Uterus (tissue), 3 donors: ENCODE measurements at regions not wholly inside any gene's neighbourhood (a gene's known extent, or its start where the extent isn't known, plus 50 kb on each side); places are given as distances from the start of the nearest gene placed in this dataset.

Experiments
- DNase-seq, 2 donors: peaks; one replicate each; pipeline ENCODE4 v3.0.0-alpha.2; 2019 to 2020
- H3K27ac ChIP-seq, 2 donors: fragments of 200-600 bp; sonication (generic); 1 replicate in 1 of 2; 2 replicates in 1 of 2; pipeline ENCODE4 v1.5.1; 2016 to 2018
- H3K27me3 ChIP-seq, 2 donors: fragments of 200-600 bp; sonication (generic); one replicate each; pipeline ENCODE4 v1.5.1; 2018 to 2019; ENCODE audit warnings: control low read depth in 1 of 2
- H3K36me3 ChIP-seq, 2 donors: fragments of 200-600 bp; sonication (generic); one replicate each; pipeline ENCODE4 v1.5.1; 2019; ENCODE audit warnings: control low read depth in 1 of 2
- H3K4me1 ChIP-seq, 2 donors: fragments of 200-600 bp; sonication (generic); one replicate each; pipeline ENCODE4 v1.5.1; 2018 to 2019; ENCODE audit warnings: control low read depth in 1 of 2
- H3K4me3 ChIP-seq, 2 donors: fragments of 200-600 bp; sonication (generic); 1 replicate in 1 of 2; 2 replicates in 1 of 2; pipeline ENCODE4 v1.5.1; 2018 to 2019; ENCODE audit warnings: mild to moderate bottlenecking in 1 of 2
- H3K9me3 ChIP-seq, 2 donors: fragments of 200-600 bp; sonication (generic); one replicate each; pipeline ENCODE4 v1.5.1; 2019; ENCODE audit warnings: control low read depth in 1 of 2
- POLR2A ChIP-seq, 2 donors: fragments of 450-650 bp; IDR thresholded peaks; one replicate each; pipeline ENCODE4 v1.6.1; 2016; ENCODE audit warnings: antibody characterized with exemption in 2 of 2, mild to moderate bottlenecking in 1 of 2, moderate library complexity in 1 of 2
- intact Hi-C: fragments of 100-400 bp; cut with DNase I; formaldehyde crosslinking; loops from one replicate; pipeline ENCODE4 v1.15.1; 2023; ENCODE audit warnings: low total_unique reads
- TF ChIP-seq, protein P1 (sequence below), 4 experiments: fragments of 200-600 bp in 2 of 4; fragments of 450-650 bp in 2 of 4; sonication (generic) in 2 of 4; IDR thresholded peaks; one replicate each; pipeline ENCODE4 v1.5.1; 2016 to 2019; ENCODE audit warnings: antibody characterized with exemption in 4 of 4, mild to moderate bottlenecking in 2 of 4, moderate library complexity in 1 of 4
- donor health status: DM: yes; HTN: yes; CAD: no.

DNA sequence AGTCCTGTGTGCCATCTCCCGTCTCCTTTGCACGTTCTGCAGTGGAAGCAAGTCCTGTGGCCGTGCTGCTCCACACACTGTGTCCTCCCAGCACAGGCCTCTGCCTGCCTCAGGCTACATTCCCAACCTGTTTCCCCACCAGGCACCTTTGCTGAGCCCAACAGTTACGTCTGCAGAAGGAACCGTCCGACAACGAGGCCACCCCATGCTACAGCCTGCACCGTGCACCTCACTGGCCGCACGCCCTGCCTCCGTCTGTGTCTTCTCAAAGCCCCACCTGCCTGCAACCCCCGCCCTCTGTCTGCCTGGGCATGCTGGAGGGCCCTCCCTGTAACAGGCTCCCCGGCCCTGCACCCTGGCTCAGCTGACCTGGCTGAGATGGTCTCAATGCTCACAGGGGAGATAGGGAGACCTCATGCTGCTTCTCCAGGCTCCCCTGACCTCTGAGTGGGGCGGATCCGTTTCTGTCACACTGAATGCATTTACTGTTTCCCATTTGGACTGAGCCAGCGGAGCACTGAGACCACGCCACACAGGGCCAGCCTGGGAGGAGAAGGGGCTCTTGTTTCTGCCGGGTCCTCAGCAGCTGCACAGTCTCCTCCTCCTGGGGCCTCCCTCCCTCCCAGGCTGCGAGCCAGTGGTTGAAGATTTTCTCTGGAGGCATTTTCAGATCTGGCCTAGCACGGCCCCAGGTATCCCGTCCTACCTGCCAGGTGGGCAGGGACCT is 109.1 kb upstream of the OTOS start:
- DNase-seq: no peak

DNA sequence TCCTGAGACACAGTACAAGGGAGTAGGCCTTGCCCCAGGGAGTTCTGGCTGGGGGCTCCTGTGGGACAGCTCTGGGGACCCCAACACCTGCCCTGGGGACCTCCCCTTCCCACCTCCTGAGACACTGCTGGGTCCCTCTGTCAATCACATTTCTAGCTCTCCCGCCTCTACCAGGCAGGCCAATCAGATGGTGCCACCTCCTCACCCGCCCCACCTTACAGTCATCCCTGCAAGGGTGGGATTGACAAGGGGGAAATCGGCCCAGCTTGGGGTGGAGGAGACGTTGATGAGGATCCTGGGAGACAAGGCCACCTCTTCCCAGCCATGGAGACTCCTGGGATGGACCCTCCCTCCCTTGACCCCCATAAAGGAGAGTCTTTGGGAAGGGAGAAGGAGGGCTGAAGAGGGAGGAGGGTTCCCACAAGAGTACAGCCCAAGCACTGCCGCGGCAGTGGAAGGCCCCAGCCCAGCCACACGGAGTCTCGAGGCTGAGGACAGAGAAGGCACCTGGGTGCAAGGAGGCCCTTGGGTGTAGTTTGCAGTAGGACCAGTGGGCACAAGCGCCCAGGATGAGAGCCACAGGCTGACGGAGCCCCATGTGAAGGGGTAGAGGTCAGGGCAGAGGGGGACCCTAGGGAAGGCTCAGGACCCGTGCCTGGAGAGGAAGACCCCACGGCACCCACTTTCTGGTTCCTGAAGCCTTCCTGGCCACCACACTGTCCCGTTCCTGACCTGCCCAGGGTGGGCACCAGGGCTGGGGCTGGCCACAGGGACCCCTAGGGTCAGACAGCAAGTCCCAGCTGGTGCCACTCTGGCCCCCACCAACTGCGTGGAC is 109.9 kb upstream of the OTOS start:
- Histone ChIP-seq H3K4me3 (no peak overlapping the region), H3K4me1 (peaks cover 6% of the 10 kb centered on the region in 2 donors)
- no peak for DNase-seq

More for the DNA sequence above, 109.1 kb upstream of the OTOS start:
- no peaks in the 10 kb centered on the region for H3K36me3 ChIP-seq
- peaks cover 6% of the 10 kb centered on the region in 2 donors for H3K4me1 ChIP-seq
- H3K4me3 ChIP-seq: no peak overlapping the region
- TF ChIP-seq POLR2A (IDR thresholded peaks at IDR 0.05): no peak
- TF ChIP-seq, protein P1, sequence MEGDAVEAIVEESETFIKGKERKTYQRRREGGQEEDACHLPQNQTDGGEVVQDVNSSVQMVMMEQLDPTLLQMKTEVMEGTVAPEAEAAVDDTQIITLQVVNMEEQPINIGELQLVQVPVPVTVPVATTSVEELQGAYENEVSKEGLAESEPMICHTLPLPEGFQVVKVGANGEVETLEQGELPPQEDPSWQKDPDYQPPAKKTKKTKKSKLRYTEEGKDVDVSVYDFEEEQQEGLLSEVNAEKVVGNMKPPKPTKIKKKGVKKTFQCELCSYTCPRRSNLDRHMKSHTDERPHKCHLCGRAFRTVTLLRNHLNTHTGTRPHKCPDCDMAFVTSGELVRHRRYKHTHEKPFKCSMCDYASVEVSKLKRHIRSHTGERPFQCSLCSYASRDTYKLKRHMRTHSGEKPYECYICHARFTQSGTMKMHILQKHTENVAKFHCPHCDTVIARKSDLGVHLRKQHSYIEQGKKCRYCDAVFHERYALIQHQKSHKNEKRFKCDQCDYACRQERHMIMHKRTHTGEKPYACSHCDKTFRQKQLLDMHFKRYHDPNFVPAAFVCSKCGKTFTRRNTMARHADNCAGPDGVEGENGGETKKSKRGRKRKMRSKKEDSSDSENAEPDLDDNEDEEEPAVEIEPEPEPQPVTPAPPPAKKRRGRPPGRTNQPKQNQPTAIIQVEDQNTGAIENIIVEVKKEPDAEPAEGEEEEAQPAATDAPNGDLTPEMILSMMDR (IDR thresholded peaks at IDR 0.05): no peak
- intact Hi-C loops: no loop called here
- H3K27ac ChIP-seq: no peak overlapping the region
- no peaks in the 10 kb centered on the region for H3K27me3 ChIP-seq
- H3K9me3 ChIP-seq: no peaks in the 10 kb centered on the region

DNA sequence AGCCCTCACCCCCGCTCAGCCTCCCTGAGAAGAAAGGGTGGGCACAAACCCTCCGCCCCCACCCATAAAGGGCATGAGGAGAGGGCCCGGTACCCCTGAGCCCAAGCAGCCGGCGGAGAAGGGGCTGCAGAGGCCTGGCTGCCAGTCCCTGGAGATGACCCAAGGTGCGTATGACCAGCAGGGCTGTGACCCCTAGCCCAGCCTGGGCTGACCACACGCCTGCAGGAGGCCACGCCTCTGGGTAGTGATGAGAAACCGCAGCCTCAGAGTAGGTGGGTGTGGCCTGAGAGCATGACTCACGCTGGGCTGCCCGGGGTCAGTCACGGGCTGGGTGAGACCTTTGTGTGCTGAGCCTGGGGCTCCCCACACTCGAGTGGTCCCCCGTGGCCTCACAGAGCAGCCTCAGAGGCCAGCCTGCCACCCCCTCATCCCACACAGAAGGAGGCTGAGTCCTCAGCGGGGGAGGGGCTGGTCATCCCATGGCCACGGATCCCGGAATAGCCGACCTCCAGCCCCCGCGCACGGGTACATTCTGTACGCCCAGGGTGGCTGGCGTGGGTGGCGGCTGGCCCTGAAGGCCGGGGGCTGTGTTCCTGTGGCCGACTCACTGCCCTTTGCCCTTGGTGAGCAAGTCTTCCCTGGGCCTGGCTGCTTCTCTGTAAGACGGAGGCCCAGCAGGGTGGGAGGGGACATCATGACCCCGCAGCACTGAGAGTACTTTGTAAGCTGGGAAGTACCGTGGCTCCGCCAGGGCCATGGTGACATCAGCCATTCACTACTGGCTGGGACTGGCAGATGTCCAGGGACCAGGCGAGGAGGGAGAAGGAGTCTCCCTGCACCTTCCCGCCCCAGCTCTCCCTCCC is 110.8 kb upstream of the OTOS start:
- Histone ChIP-seq H3K9me3 (no peaks in the 10 kb centered on the region), H3K4me3 (peak overlapping the region in 1 of 2 donors; percentile 15), H3K36me3 (no peaks in the 10 kb centered on the region), H3K27ac (peak overlapping the region; percentile 78 to 86), H3K4me1 (peaks cover 6% of the 10 kb centered on the region in 2 donors), H3K27me3 (no peaks in the 10 kb centered on the region)
- DNase-seq: peak; percentile 90 to 93
- TF ChIP-seq POLR2A (IDR thresholded peaks at IDR 0.05): peak; percentile 39 to 60
- TF ChIP-seq, protein P1 (IDR thresholded peaks at IDR 0.05): no peak
- intact Hi-C loops: no loop called here

More for the DNA sequence above, 109.9 kb upstream of the OTOS start:
- H3K27me3 ChIP-seq: no peaks in the 10 kb centered on the region
- intact Hi-C loops: no loop called here
- H3K27ac ChIP-seq: peak overlapping the region; percentile 78 to 86
- no peaks in the 10 kb centered on the region for H3K36me3 ChIP-seq
- no peaks in the 10 kb centered on the region for H3K9me3 ChIP-seq
- TF ChIP-seq POLR2A (IDR thresholded peaks at IDR 0.05): no peak
- TF ChIP-seq, protein P1 (IDR thresholded peaks at IDR 0.05): no peak

DNA sequence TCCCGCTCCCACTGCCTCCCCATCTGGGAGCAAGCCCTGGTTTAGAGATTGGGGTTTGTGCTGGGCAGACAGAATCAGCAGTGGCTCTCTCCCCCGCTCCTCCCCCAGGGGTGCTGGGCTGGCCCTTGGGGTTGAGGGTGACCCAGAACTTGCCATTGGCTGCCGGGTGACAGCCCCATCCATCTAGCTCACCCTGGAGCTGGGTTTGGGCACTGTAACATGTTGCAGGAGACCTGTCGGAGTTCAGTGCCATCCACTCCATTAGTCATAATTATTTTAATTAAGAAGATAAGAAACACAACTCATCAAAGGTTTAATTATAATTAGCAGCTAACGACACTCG is 111.4 kb upstream of the OTOS start:
- Histone ChIP-seq H3K4me1 (peaks cover 6% of the 10 kb centered on the region in 2 donors), H3K4me3 (no peak overlapping the region), H3K9me3 (no peaks in the 10 kb centered on the region), H3K27ac (peak overlapping the region; percentile 78 to 86), H3K27me3 (no peaks in the 10 kb centered on the region), H3K36me3 (no peaks in the 10 kb centered on the region)
- no peak for TF ChIP-seq POLR2A (IDR thresholded peaks at IDR 0.05)
- TF ChIP-seq, protein P1 (IDR thresholded peaks at IDR 0.05): no peak
- no peak for DNase-seq
- intact Hi-C loops: no loop called here
